GM19468 (cell line): ENCODE measurements at regions not wholly inside any gene's neighbourhood (a gene's known extent, or its start where the extent isn't known, plus 50 kb on each side); places are given as distances from the start of the nearest gene placed in this dataset.

Experiments used
- ATAC-seq: cut with Tn5 transposase; IDR thresholded peaks from one replicate; pipeline ENCODE4 v1.9.1; 2021; ENCODE audit warnings: mild to moderate bottlenecking, moderate library complexity, moderate number of reproducible peaks; ENCODE audit not compliant: unreplicated experiment; ENCODE audit errors: extremely low read depth

- no peak for ATAC-seq
Observed at GRCh38 chr7:8931906-8932646, 498.7 kb downstream of the NXPH1 start.

DNA sequence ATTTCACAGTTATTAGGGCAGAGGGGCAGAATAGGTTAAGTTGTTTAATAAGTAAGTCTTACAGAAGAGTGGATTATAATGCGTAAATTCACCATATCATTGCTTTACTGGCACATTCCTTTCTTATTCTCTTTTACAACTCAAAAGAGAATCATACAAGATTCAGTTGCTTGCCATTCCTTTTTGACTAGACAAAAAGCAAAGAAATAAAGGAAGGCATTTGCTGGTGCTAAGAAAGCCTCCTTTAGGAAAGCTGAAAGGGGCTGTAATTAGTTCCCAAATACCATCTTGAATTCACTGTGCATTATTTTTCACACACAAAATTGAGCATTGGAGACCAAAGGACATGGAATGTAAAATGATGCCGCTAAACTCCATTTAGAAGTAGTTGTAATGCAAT, 499.3 kb downstream of the NXPH1 start:
- ATAC-seq = no peak

DNA sequence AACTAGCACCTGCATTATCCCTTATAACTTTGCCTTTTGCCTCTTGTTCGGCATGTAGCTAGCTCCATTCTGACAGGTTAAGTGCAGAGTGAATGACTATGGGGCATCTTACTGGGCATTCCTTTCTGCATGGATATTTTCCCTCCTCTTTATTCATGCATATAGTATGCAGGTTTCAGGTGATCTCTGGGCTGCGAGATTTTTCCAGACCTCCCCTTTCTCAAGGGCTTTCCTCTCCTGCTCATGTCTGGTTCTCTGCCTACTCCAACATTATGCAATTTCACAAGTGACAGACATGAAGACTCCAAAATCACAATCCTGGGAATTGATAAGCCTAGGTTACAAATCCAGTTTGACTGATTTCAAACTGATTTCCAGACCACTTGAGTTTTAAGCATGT, 503.8 kb downstream of the NXPH1 start:
- ATAC-seq = no peak

GRCh38 chr7:8938044-8938805, 504.8 kb downstream of the NXPH1 start:
- no peak for ATAC-seq

DNA sequence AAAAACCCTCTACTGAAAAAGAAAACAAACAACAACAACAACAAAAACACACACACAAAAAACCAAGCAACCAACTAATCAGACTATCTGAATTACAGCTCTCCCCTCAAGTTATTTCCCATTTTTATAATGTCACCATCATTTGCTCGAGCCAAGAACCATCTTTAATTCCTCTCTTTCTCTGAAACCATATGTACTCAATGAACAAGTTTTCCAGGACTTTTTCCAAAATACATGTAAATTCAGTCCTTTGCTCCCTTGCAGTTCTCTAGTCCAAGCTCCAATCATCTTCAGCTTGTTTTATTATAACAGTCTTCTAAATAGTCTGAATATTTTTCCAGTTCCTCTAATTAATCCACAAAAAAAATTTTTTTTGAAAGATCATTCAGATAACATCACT, 506.0 kb downstream of the NXPH1 start:
- no peak for ATAC-seq

GRCh38 chr7:8963722-8964121, 530.3 kb downstream of the NXPH1 start:
- ATAC-seq = no peak

- no peak for ATAC-seq
Observed at GRCh38 chr7:8965177-8965576, 531.8 kb downstream of the NXPH1 start.

GRCh38 chr7:8973601-8974000, 540.2 kb downstream of the NXPH1 start:
- no peak for ATAC-seq

GRCh38 chr7:8975681-8976080, 542.3 kb downstream of the NXPH1 start:
- no peak for ATAC-seq

DNA sequence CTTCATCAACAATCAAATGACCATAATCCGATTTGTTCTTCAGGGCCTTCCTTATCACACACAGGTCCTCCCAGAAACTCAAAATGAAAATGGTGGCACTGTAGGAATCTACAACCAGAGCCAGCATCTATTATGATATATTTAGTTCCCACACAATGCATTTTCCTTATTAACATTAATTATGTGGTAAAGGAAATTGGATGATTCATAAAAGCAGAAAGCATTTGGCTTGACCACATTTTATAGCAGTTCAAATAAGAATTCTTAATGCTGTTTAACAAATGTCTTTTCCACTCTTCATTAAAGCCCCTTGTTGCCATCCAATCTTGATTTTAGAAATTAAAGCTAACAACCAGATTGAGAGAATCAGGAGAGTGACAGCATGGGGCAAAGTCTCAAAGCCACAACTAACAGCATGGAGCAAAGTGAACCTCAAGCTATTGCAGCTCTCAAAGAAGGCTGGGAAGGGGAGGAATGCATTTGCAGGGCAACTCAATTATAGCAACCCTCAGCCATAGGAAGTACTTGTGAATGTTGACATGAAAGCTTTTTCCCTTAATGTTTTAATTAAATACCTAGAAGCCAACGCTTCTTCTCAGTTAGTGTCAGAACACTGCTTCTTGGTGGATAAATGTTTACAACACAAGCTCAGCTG, 549.1 kb downstream of the NXPH1 start:
- no peak for ATAC-seq

DNA sequence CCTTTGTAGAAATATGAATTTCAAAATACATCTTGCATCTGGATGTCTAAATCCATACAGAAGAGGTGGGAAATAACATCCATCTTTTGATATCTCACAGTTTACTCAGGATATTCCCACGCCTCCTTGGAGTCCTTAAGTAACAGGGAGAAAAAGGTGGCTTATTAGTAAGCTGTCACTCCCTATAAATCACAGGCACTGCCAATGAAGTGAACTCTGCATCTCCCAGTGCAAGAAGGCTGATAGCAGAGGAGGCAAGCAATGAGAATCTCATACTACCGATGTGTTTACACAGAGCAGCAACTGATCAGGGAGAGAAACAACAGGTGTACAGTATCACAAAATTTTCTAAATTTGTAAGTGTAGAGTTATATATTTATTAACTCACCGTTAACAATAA, 551.8 kb downstream of the NXPH1 start:
- ATAC-seq = no peak

GRCh38 chr7:8988267-8988666, 554.9 kb downstream of the NXPH1 start:
- ATAC-seq = no peak

DNA sequence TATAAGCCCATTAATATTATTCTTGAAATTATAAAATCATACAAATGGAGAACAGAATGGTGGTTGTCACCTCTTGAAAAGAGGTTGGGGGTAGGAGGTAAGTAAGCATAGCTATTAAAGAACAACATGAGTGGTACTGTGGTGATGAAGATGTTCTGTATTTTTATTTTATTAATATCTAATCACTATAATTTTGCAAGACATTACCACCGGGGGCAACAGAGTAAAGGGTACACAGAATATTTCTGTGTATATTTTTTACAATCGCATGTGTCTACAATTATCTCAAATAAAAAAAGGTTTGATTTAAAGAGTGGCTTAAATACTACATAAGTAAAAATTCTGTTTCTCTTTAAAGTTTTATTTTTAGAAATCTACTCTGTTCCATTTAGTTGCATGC, 557.8 kb downstream of the NXPH1 start:
- no peak for ATAC-seq

DNA sequence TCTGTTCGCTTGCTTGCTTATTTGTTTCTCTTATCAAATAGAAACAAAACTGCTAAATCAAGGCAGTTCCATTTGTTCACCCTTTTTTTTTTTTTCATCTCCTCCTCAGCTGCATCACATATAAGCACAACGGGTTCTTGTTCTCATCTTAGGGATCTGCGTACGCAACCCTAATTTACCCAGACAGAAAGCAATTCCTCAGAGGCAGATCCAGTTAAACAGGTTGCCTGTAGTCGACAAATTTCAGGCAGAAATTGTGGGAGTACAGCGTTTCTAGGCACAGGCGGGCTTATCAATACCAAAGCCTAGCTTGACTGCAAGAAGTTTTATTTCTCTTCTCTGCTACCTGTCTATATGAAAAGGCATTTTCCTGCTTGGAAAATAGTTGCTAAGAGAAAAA, 565.4 kb downstream of the NXPH1 start:
- no peak for ATAC-seq

- ATAC-seq = no peak
Observed at GRCh38 chr7:9013940-9014339, 580.5 kb downstream of the NXPH1 start.

DNA sequence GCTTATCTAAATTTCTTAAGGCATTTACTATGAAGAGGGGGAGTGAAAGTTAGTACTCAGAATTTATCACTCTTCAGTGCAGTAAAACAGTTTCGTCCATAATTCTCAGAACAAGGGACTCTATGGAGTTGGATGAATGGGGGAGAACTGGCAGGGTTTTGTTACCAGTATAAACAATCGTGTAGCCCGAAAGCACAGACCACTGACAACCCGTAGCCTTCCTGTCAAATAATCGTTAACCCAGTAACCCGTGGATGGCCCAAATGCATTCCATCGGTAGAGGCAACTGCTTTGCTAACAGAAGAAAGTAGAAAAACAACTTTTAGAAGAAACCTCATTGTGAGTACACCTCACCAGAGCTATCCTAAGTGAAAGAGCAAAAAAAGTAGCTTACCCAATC, 583.9 kb downstream of the NXPH1 start:
- ATAC-seq = no peak

- ATAC-seq = no peak
Observed at GRCh38 chr7:9022456-9022855, 589.0 kb downstream of the NXPH1 start.

GRCh38 chr7:9023675-9024294, 590.4 kb downstream of the NXPH1 start:
- ATAC-seq = no peak

GRCh38 chr7:9026121-9026520, 592.7 kb downstream of the NXPH1 start:
- ATAC-seq = no peak

DNA sequence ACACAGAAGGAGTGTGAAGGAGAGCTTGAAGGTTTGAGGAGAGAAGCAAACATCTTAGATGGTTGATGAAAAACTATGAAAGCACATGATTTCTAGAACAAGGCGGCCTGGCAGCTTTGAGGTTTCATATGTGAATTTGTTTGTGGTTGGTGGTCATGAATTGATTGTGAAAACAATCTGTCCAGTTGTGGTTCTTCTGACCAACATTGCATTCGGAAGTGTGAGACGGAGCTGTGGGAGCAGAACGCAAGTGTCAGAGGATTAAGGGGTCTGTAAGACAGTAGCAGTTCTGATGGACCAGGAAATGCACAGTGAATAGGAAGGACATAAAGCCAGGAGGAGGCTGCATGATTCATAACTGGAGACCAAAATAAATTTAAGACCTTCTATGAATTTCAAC, 594.6 kb downstream of the NXPH1 start:
- no peak for ATAC-seq
